ENCODE measurements at regions not wholly inside any gene's neighbourhood (a gene's known extent, or its start where the extent isn't known, plus 50 kb on each side); places are given as distances from the start of the nearest gene placed in this dataset.

DNA sequence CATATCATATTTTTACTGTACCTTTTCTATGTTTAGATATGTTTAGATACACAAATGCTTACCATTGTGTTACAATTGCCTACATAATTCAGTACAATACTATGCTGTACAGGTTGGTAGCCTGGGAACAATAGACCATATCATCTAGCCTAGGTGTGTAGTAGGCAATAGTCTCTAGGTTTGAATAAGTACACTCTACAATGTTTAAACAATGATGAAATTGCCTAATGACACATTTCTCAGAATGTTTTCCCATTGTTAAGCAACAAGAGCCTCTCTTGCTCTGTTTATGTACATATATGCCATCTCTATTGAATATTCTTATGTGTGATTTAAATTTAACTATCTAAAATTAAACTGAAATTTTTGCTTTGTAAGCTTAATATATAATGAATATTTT, 209.6 kb upstream of the ST8SIA4 start:
- no peak for TF ChIP-seq POLR2AphosphoS5 (IDR thresholded peaks at IDR 0.05; ENCODE audit: low read depth, low read length)
- no peak for TF ChIP-seq CREB1 (IDR thresholded peaks at IDR 0.05)
- TF ChIP-seq SUZ12 (IDR thresholded peaks at IDR 0.05; ENCODE audit: low read length): no peak
- no peak for TF ChIP-seq TAF7 (optimal IDR thresholded peaks at IDR 0.05; ENCODE audit: borderline replicate concordance, low read depth, low read length)
- no peak for TF ChIP-seq RFX5 (IDR thresholded peaks at IDR 0.05; ENCODE audit: borderline replicate concordance, low read depth, low read length)
- no peak for TF ChIP-seq JUN (IDR thresholded peaks at IDR 0.05; ENCODE audit: low read depth, low read length)
- no peak for TF ChIP-seq ZNF274 (IDR thresholded peaks at IDR 0.05; ENCODE audit: borderline replicate concordance, extremely low read depth, low read length)
- no peak for TF ChIP-seq CEBPB (IDR thresholded peaks at IDR 0.05; ENCODE audit: low read depth, low read length)

Measured in H1 (cell line).